GM19035 (cell line): ENCODE measurements at regions not wholly inside any gene's neighbourhood (a gene's known extent, or its start where the extent isn't known, plus 50 kb on each side); places are given as distances from the start of the nearest gene placed in this dataset.
"Not testable (repeated sequence)": the region's sequence is repeated elsewhere in the genome, so short reads cannot be mapped to it uniquely, and the experiment has no call there.

Experiments used
- ATAC-seq: cut with Tn5 transposase; IDR thresholded peaks from one replicate; pipeline ENCODE4 v1.9.1; 2021; ENCODE audit not compliant: unreplicated experiment

GRCh38 chr9:6160579-6160978, 55.0 kb upstream of the IL33 start:
- ATAC-seq: no peak

GRCh38 chr9:6153425-6153824, 62.2 kb upstream of the IL33 start:
- no peak for ATAC-seq

GRCh38 chr9:6152788-6153187, 62.8 kb upstream of the IL33 start:
- ATAC-seq: no peak

GRCh38 chr9:6150483-6150882, 65.1 kb upstream of the IL33 start:
- ATAC-seq: no peak

GRCh38 chr9:6149315-6149714, 66.3 kb upstream of the IL33 start:
- ATAC-seq: no peak

GRCh38 chr9:6147846-6148245, 67.8 kb upstream of the IL33 start:
- ATAC-seq: no peak

GRCh38 chr9:6144947-6145346, 70.7 kb upstream of the IL33 start:
- ATAC-seq: no peak

- no peak for ATAC-seq
Observed at GRCh38 chr9:6142799-6143454, 72.7 kb upstream of the IL33 start.

- not testable (repeated sequence) for ATAC-seq
Observed at GRCh38 chr9:6135780-6136179, 79.8 kb upstream of the IL33 start.

GRCh38 chr9:6134661-6135180, 80.9 kb upstream of the IL33 start:
- no peak for ATAC-seq

- ATAC-seq: peak; percentile 59
Observed at GRCh38 chr9:6133346-6134063, 82.1 kb upstream of the IL33 start.

GRCh38 chr9:6132650-6133049, 83.0 kb upstream of the IL33 start:
- ATAC-seq: no peak

GRCh38 chr9:6128030-6128429, 87.6 kb upstream of the IL33 start:
- no peak for ATAC-seq

GRCh38 chr9:6126377-6126776, 89.2 kb upstream of the IL33 start:
- ATAC-seq: no peak

GRCh38 chr9:6123416-6123815, 92.2 kb upstream of the IL33 start:
- ATAC-seq: no peak

- ATAC-seq: no peak
Observed at GRCh38 chr9:6121707-6122106, 93.9 kb upstream of the IL33 start.

GRCh38 chr9:6114424-6114823, 99.0 kb upstream of the RANBP6 start:
- ATAC-seq: no peak

- ATAC-seq: no peak
Observed at GRCh38 chr9:6113819-6114218, 98.4 kb upstream of the RANBP6 start.

- no peak for ATAC-seq
Observed at GRCh38 chr9:6113312-6113711, 97.9 kb upstream of the RANBP6 start.

- no peak for ATAC-seq
Observed at GRCh38 chr9:6109986-6110385, 94.6 kb upstream of the RANBP6 start.

- ATAC-seq: no peak
Observed at GRCh38 chr9:6109571-6109970, 94.1 kb upstream of the RANBP6 start.

GRCh38 chr9:6106711-6107339, 91.4 kb upstream of the RANBP6 start:
- no peak for ATAC-seq
